GM19239 (cell line): ENCODE measurements at regions not wholly inside any gene's neighbourhood (a gene's known extent, or its start where the extent isn't known, plus 50 kb on each side); places are given as distances from the start of the nearest gene placed in this dataset.

Experiments used
- DNase-seq: peaks from one replicate; pipeline ENCODE4 v3.0.0; 2011; ENCODE audit warnings: low spot score; ENCODE audit not compliant: insufficient read length
- FAIRE-seq: peaks from 2 replicates; lab custom pipeline; 2011; peaks lifted over from hg19 to GRCh38; lab: Jason Lieb, UNC

- no peak for DNase-seq
- no peak for FAIRE-seq
Observed at GRCh38 chr5:124303366-124303765, 443.1 kb downstream of the ZNF608 start.

GRCh38 chr5:124302533-124302932 is 443.9 kb downstream of the ZNF608 start:
- no peak for FAIRE-seq
- DNase-seq, result no peak

GRCh38 chr5:124301850-124302249 is 444.6 kb downstream of the ZNF608 start:
- DNase-seq (no peak), FAIRE-seq (no peak)

GRCh38 chr5:124300815-124301621 is 445.4 kb downstream of the ZNF608 start:
- FAIRE-seq (no peak), DNase-seq (no peak)

GRCh38 chr5:124297826-124298225 is 448.6 kb downstream of the ZNF608 start:
- DNase-seq, result no peak
- no peak for FAIRE-seq

- FAIRE-seq, result no peak
- no peak for DNase-seq
Observed at GRCh38 chr5:124292322-124292855, 454.1 kb downstream of the ZNF608 start.

- DNase-seq, result no peak
- FAIRE-seq, result no peak
Observed at GRCh38 chr5:124289641-124290311, 456.7 kb downstream of the ZNF608 start.

- no peak for DNase-seq
Observed at GRCh38 chr5:124289130-124289529, 457.3 kb downstream of the ZNF608 start.

GRCh38 chr5:124287813-124288212 is 458.6 kb downstream of the ZNF608 start:
- FAIRE-seq (no peak), DNase-seq (no peak)

More at GRCh38 chr5:124289130-124289529, 457.3 kb downstream of the ZNF608 start:
- FAIRE-seq, result no peak

GRCh38 chr5:124285733-124286132 is 460.7 kb downstream of the ZNF608 start:
- DNase-seq (no peak), FAIRE-seq (no peak)

- no peak for FAIRE-seq
- DNase-seq, result no peak
Observed at GRCh38 chr5:124285071-124285470, 461.4 kb downstream of the ZNF608 start.

- FAIRE-seq, result no peak
- no peak for DNase-seq
Observed at GRCh38 chr5:124283031-124283430, 463.4 kb downstream of the ZNF608 start.

- FAIRE-seq, result no peak
- no peak for DNase-seq
Observed at GRCh38 chr5:124280079-124280478, 466.4 kb downstream of the ZNF608 start.

GRCh38 chr5:124279146-124279876 is 467.1 kb downstream of the ZNF608 start:
- FAIRE-seq (no peak), DNase-seq (no peak)

GRCh38 chr5:124278636-124279035 is 467.8 kb downstream of the ZNF608 start:
- FAIRE-seq (no peak), DNase-seq (no peak)

- FAIRE-seq (no peak), DNase-seq (no peak)
Observed at GRCh38 chr5:124277767-124278545, 468.5 kb downstream of the ZNF608 start.

- FAIRE-seq (no peak), DNase-seq (no peak)
Observed at GRCh38 chr5:124276166-124276565, 470.3 kb downstream of the ZNF608 start.

- no peak for DNase-seq
- no peak for FAIRE-seq
Observed at GRCh38 chr5:124274949-124275348, 471.5 kb downstream of the ZNF608 start.

GRCh38 chr5:124264499-124264898 is 481.9 kb downstream of the ZNF608 start:
- DNase-seq, result no peak
- no peak for FAIRE-seq
